Peyer's patch (tissue), 4 donors: ENCODE measurements at regions not wholly inside any gene's neighbourhood (a gene's known extent, or its start where the extent isn't known, plus 50 kb on each side); places are given as distances from the start of the nearest gene placed in this dataset.

Experiments used
- CTCF ChIP-seq, 6 experiments: fragments of 450-650 bp in 4 of 6; fragments of 200-600 bp in 2 of 6; sonication (generic) in 1 of 6; IDR thresholded peaks; one replicate each; pipeline ENCODE4 v1.5.1; 2017 to 2019; ENCODE audit warnings: antibody characterized with exemption in 6 of 6, mild to moderate bottlenecking in 3 of 6, moderate library complexity in 1 of 6
- POLR2A ChIP-seq, 2 donors: fragments of 450-650 bp; IDR thresholded peaks; one replicate each; pipeline ENCODE4 v1.5.1; 2017; ENCODE audit warnings: antibody characterized with exemption in 2 of 2, mild to moderate bottlenecking in 2 of 2, moderate library complexity in 2 of 2

- TF ChIP-seq CTCF (IDR thresholded peaks at IDR 0.05) (no peak), POLR2A (IDR thresholded peaks at IDR 0.05) (no peak)
These were observed 151.8 kb upstream of the BCOR start for GRCh38 chrX:40249582-40249981.
